A549 (cell line): ENCODE measurements at regions not wholly inside any gene's neighbourhood (a gene's known extent, or its start where the extent isn't known, plus 50 kb on each side); places are given as distances from the start of the nearest gene placed in this dataset.

ENCODE experiments used
- CEBPB ChIP-seq, 2 experiments: fragments of >200 bp in 1 of 2; sonication (Bioruptor Twin) in 1 of 2; formaldehyde crosslinking in 1 of 2; IDR thresholded peaks; 2 replicates each; pipeline ENCODE4 v1.6.1; 2012 to 2016
- CTCF ChIP-seq: fragments of >200 bp; sonication (Bioruptor Twin); formaldehyde crosslinking; IDR thresholded peaks from 3 replicates; pipeline ENCODE4 v1.5.1; 2016
- MAX ChIP-seq: IDR thresholded peaks from 2 replicates; pipeline ENCODE4 v1.6.1; 2012
- MYC ChIP-seq: IDR thresholded peaks from 2 replicates; pipeline ENCODE4 v1.6.1; 2012; ENCODE audit warnings: mild to moderate bottlenecking, inconsistent platforms, low read length, improper control_type of control experiment, borderline replicate concordance
- PBX3 ChIP-seq: IDR thresholded peaks from 2 replicates; pipeline ENCODE4 v1.6.1; 2012
- POLR2A ChIP-seq: IDR thresholded peaks from 2 replicates; pipeline ENCODE4 v1.6.1; 2012; ENCODE audit warnings: mild to moderate bottlenecking, low read length
- RFX5 ChIP-seq: fragments of 450-650 bp; IDR thresholded peaks from 2 replicates; pipeline ENCODE4 v1.7.1; 2014; ENCODE audit warnings: antibody characterized with exemption, mild to moderate bottlenecking, moderate library complexity
- SREBF2 ChIP-seq: fragments of 450-650 bp; IDR thresholded peaks from 2 replicates; pipeline ENCODE4 v1.6.1; 2014; ENCODE audit warnings: mild to moderate bottlenecking, moderate library complexity

- TF ChIP-seq POLR2A: no peak
- TF ChIP-seq RFX5: no peak
- no peak for TF ChIP-seq CEBPB (IDR thresholded peaks at IDR 0.05)
- TF ChIP-seq CTCF: no peak
- TF ChIP-seq MAX: no peak
- no peak for TF ChIP-seq MYC
- no peak for TF ChIP-seq SREBF2
- no peak for TF ChIP-seq PBX3
Measured at GRCh38 chr17:73872816-73873215, 228.6 kb upstream of the SDK2 start.
